ENCODE measurements at regions not wholly inside any gene's neighbourhood (a gene's known extent, or its start where the extent isn't known, plus 50 kb on each side); places are given as distances from the start of the nearest gene placed in this dataset.

DNA sequence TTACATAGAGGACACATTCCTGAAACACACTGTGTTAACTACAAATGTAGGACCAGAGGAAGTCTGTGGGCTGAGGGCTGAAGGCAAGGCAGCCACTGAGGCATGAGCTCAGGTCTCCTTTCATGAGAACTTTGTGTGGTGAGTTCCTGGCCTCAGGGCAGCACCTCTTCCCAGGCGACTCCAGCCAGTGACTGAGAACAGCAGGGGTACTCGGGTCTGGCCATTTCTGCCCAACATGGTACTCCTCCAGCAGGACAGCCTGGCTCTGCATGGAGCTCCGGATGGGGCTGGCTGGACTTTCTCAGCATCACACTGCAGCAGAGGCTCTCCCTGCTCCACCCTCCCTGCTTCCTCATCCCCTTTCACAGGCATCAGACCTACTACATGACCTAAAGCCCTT is 125.5 kb upstream of the SPATS2L start:
- Histone ChIP-seq H3K4me1 (0 out of 2 replicates have a peak, but pooled peaks cover 4% of the 10 kb centered on the region), H3K27me3 (replicated peaks; ENCODE audit: control insufficient read depth, insufficient read depth, low read length) (no peaks in the 10 kb centered on the region), H3K9me3 (no peaks in the 10 kb centered on the region), H3K36me3 (ENCODE audit: control insufficient read depth, insufficient read depth, low read length) (no peaks in the 10 kb centered on the region), H3K4me3 (ENCODE audit: low read depth, low read length) (no peak overlapping the region)
- Mint-ChIP-seq H3K27me3 (ENCODE audit: insufficient read depth, unreplicated experiment) (no peaks in the 10 kb centered on the region), H3K36me3 (ENCODE audit: insufficient read depth, unreplicated experiment) (no peaks in the 10 kb centered on the region), H3K27ac (ENCODE audit: unreplicated experiment) (no peak overlapping the region), H3K9me3 (ENCODE audit: unreplicated experiment) (no peaks in the 10 kb centered on the region), H3K4me3 (ENCODE audit: unreplicated experiment) (no peak overlapping the region), H3K4me1 (ENCODE audit: low read depth, unreplicated experiment) (peaks cover 5% of the 10 kb centered on the region)
- intact Hi-C loops (cut with micrococcal nuclease; ENCODE audit: unreplicated experiment): no loop called here
- POLR2A ChIA-PET: no interaction called here
- DNase-seq: no peak
- BruUV-seq (replicated peaks): no TSS peak
- TF ChIP-seq, protein P1, sequence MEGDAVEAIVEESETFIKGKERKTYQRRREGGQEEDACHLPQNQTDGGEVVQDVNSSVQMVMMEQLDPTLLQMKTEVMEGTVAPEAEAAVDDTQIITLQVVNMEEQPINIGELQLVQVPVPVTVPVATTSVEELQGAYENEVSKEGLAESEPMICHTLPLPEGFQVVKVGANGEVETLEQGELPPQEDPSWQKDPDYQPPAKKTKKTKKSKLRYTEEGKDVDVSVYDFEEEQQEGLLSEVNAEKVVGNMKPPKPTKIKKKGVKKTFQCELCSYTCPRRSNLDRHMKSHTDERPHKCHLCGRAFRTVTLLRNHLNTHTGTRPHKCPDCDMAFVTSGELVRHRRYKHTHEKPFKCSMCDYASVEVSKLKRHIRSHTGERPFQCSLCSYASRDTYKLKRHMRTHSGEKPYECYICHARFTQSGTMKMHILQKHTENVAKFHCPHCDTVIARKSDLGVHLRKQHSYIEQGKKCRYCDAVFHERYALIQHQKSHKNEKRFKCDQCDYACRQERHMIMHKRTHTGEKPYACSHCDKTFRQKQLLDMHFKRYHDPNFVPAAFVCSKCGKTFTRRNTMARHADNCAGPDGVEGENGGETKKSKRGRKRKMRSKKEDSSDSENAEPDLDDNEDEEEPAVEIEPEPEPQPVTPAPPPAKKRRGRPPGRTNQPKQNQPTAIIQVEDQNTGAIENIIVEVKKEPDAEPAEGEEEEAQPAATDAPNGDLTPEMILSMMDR (IDR thresholded peaks at IDR 0.05; ENCODE audit: insufficient read depth in 1 of 2, low read depth in 1 of 2, low read length in 1 of 2, severe bottlenecking in 1 of 2, unreplicated experiment in 1 of 2): no peak
- CTCF ChIA-PET: no interaction called here

DNA sequence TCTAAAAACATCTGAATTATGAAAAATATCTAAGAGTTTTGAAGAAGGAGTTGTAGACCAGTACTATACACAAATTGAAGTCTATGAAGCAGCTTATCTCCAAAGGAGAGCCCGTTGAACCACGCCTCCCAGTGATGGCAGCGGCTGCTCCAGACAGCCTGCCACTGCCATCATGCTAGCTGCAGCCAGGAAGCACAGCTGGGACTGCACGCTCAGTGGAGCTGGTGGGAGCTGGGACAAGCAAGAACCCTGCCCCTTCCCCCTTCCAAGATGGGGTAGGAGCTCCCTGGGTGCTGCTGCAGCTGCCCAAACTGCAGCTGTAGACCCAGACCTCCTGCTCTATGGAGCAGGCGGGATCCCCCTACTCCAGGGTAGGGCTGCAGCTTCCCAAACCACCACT is 124.7 kb upstream of the SPATS2L start:
- intact Hi-C loops (cut with micrococcal nuclease; ENCODE audit: unreplicated experiment): no loop called here
- Mint-ChIP-seq H3K27me3 (ENCODE audit: insufficient read depth, unreplicated experiment) (no peaks in the 10 kb centered on the region), H3K9me3 (ENCODE audit: unreplicated experiment) (no peaks in the 10 kb centered on the region), H3K4me3 (ENCODE audit: unreplicated experiment) (no peak overlapping the region), H3K4me1 (ENCODE audit: low read depth, unreplicated experiment) (peaks cover 5% of the 10 kb centered on the region), H3K36me3 (ENCODE audit: insufficient read depth, unreplicated experiment) (no peaks in the 10 kb centered on the region), H3K27ac (ENCODE audit: unreplicated experiment) (no peak overlapping the region)
- Histone ChIP-seq H3K9me3 (no peaks in the 10 kb centered on the region), H3K4me3 (ENCODE audit: low read depth, low read length) (no peak overlapping the region), H3K27me3 (replicated peaks; ENCODE audit: control insufficient read depth, insufficient read depth, low read length) (no peaks in the 10 kb centered on the region), H3K36me3 (ENCODE audit: control insufficient read depth, insufficient read depth, low read length) (no peaks in the 10 kb centered on the region), H3K4me1 (0 out of 2 replicates have a peak, but pooled peaks cover 4% of the 10 kb centered on the region)
- ChIA-PET POLR2A (no interaction called here), CTCF (no interaction called here)
- no peak for DNase-seq
- BruUV-seq (replicated peaks): no TSS peak
- TF ChIP-seq, protein P1 (IDR thresholded peaks at IDR 0.05; ENCODE audit: insufficient read depth in 1 of 2, low read depth in 1 of 2, low read length in 1 of 2, severe bottlenecking in 1 of 2, unreplicated experiment in 1 of 2): no peak

DNA sequence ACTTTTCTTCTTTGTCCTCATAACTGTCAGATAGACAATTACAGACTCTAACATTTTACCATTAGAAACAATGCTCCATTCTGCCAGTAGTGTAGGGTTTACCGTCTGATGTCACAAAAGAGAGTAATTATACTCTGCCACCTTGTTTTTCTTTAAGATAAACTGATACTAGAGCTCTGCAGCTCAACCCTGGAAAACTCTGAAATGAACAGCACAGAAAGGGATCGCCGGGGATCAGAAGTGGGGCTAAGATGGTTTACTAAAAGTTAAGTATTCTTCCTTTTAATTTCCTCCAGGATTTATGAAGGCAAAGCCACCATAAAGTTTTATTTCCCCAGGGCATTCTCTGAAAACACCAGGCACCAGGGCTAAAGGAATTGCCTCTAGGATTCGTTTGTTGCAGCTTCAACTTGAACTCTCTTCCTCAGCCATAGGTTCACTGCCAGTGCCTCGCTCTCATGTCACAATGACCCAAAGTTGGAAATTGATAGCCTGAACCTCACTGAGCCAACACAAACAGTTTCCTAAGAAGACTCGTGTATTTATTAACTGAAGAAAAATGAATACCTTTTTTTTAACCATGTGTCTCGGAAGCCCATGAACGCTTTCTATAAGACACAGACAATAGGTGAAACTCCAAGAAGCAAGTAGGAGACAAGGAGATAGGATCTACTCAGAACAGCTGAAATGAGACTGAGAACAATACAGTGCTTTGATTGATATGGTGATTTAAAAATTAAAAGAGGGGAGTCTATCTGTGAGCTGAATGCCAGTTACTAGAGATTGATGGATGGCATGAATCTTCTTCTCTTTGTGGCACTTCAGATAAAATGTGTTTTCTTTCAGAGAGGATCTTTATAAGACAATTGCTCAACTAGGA is 121.5 kb upstream of the SPATS2L start:
- CTCF ChIA-PET: no interaction called here
- H3K27me3 ChIP-seq (replicated peaks; ENCODE audit: control insufficient read depth, insufficient read depth, low read length): no peaks in the 10 kb centered on the region
- POLR2A ChIA-PET: no interaction called here
- no peak overlapping the region for H3K4me3 ChIP-seq (ENCODE audit: low read depth, low read length)
- TF ChIP-seq, protein P1 (IDR thresholded peaks at IDR 0.05; ENCODE audit: insufficient read depth in 1 of 2, low read depth in 1 of 2, low read length in 1 of 2, severe bottlenecking in 1 of 2, unreplicated experiment in 1 of 2): no peak
- no peaks in the 10 kb centered on the region for H3K36me3 ChIP-seq (ENCODE audit: control insufficient read depth, insufficient read depth, low read length)
- no peaks in the 10 kb centered on the region for H3K4me1 Mint-ChIP-seq (ENCODE audit: low read depth, unreplicated experiment)
- no peaks in the 10 kb centered on the region for H3K36me3 Mint-ChIP-seq (ENCODE audit: insufficient read depth, unreplicated experiment)
- no TSS peak for BruUV-seq (replicated peaks)
- H3K4me1 ChIP-seq: no peaks in the 10 kb centered on the region
- no peak overlapping the region for H3K27ac Mint-ChIP-seq (ENCODE audit: unreplicated experiment)
- intact Hi-C loops (cut with micrococcal nuclease; ENCODE audit: unreplicated experiment): no loop called here
- no peak for DNase-seq
- no peak overlapping the region for H3K4me3 Mint-ChIP-seq (ENCODE audit: unreplicated experiment)
- H3K9me3 Mint-ChIP-seq (ENCODE audit: unreplicated experiment): no peaks in the 10 kb centered on the region
- H3K27me3 Mint-ChIP-seq (ENCODE audit: insufficient read depth, unreplicated experiment): no peaks in the 10 kb centered on the region
- no peaks in the 10 kb centered on the region for H3K9me3 ChIP-seq

Data from Caco-2 (cell line).